ENCODE measurements at regions not wholly inside any gene's neighbourhood (a gene's known extent, or its start where the extent isn't known, plus 50 kb on each side); places are given as distances from the start of the nearest gene placed in this dataset.

DNA sequence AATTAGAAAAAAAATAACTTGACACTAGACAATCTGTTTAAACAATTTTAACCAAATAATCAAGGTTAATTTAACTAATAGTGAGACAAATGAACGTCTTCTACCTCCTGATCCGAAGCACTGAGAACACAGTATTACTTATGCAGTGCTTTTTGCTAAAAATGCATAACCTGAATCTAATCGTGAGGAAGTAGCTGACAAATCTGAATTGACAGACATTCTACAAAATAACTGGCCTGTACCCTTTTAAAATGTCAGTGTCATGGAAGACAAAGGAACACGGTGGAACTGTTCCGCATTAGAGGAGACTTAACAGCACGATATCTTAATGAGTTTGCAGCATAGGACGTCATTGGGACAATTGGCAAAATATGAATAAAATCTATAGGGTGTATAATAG lies 631.2 kb upstream of the ZFP42 start:
- no peaks in the 10 kb centered on the region for H3K36me3 ChIP-seq

DNA sequence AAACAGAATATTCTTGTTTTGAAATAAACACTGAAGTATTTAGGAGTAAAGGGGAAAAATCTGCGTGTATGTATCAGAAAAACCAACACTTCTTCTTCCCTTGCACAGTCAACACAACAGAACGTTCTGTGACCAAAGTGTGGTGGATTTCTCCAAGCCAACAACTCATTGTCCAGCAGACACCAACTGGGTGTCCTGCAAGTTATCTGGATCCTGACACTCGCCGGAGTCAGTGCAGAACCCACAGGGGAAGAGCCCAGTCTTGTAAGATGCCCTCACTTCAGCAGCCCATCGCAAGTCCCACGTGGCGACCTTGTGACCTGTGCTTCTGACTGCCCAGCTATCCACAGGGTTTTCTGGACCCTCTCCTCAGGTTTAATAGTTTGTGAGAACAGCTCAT lies 630.7 kb upstream of the ZFP42 start:
- no peak overlapping the region for H3K27ac ChIP-seq
- H3K4me3 ChIP-seq, result no peak overlapping the region
- no peak for DNase-seq (ENCODE audit: low read depth in 1 of 2, low spot score in 1 of 2)
- no peaks in the 10 kb centered on the region for H3K36me3 ChIP-seq
- H3K9me3 ChIP-seq (ENCODE audit: low read depth), result no peaks in the 10 kb centered on the region
- TF ChIP-seq, protein P1, sequence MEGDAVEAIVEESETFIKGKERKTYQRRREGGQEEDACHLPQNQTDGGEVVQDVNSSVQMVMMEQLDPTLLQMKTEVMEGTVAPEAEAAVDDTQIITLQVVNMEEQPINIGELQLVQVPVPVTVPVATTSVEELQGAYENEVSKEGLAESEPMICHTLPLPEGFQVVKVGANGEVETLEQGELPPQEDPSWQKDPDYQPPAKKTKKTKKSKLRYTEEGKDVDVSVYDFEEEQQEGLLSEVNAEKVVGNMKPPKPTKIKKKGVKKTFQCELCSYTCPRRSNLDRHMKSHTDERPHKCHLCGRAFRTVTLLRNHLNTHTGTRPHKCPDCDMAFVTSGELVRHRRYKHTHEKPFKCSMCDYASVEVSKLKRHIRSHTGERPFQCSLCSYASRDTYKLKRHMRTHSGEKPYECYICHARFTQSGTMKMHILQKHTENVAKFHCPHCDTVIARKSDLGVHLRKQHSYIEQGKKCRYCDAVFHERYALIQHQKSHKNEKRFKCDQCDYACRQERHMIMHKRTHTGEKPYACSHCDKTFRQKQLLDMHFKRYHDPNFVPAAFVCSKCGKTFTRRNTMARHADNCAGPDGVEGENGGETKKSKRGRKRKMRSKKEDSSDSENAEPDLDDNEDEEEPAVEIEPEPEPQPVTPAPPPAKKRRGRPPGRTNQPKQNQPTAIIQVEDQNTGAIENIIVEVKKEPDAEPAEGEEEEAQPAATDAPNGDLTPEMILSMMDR (IDR thresholded peaks at IDR 0.05; ENCODE audit: low read depth, low read length), result no peak
- no peaks in the 10 kb centered on the region for H3K27me3 ChIP-seq
- H3K4me1 ChIP-seq (ENCODE audit: low read depth), result no peaks in the 10 kb centered on the region

More for the DNA sequence above, 631.2 kb upstream of the ZFP42 start:
- no peak for DNase-seq (ENCODE audit: low read depth in 1 of 2, low spot score in 1 of 2)
- H3K4me1 ChIP-seq (ENCODE audit: low read depth), result no peaks in the 10 kb centered on the region
- no peak overlapping the region for H3K4me3 ChIP-seq
- H3K27ac ChIP-seq, result no peak overlapping the region
- no peaks in the 10 kb centered on the region for H3K9me3 ChIP-seq (ENCODE audit: low read depth)
- TF ChIP-seq, protein P1 (IDR thresholded peaks at IDR 0.05; ENCODE audit: low read depth, low read length), result no peak
- H3K27me3 ChIP-seq, result no peaks in the 10 kb centered on the region

DNA sequence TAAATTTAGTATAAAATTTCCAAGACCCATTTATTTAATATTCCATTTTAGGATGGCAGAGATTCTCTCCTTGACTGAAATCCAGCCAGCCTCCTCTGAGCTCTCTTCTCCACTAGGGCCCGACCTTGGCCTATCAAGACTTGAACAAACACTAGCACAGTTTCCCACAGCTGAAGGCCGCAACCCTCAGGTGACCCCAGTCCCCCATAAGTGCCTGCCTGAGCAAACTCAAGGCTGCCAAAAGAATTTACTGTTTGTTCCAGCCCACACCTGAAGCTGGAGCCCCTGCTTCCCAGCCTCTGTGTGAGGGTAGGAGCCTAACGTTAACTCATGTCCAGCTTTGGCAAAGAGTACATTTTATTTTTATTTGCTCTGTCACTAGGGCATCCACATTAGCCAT lies 629.0 kb upstream of the ZFP42 start:
- no peak overlapping the region for H3K4me3 ChIP-seq
- no peak overlapping the region for H3K27ac ChIP-seq
- peak in 1 of 2 donors; percentile 43 for DNase-seq (ENCODE audit: low read depth in 1 of 2, low spot score in 1 of 2)
- H3K27me3 ChIP-seq, result no peaks in the 10 kb centered on the region
- H3K4me1 ChIP-seq (ENCODE audit: low read depth), result peaks cover 6% of the 10 kb centered on the region
- H3K9me3 ChIP-seq (ENCODE audit: low read depth), result no peaks in the 10 kb centered on the region
- no peaks in the 10 kb centered on the region for H3K36me3 ChIP-seq
- TF ChIP-seq, protein P1 (IDR thresholded peaks at IDR 0.05; ENCODE audit: low read depth, low read length), result no peak

DNA sequence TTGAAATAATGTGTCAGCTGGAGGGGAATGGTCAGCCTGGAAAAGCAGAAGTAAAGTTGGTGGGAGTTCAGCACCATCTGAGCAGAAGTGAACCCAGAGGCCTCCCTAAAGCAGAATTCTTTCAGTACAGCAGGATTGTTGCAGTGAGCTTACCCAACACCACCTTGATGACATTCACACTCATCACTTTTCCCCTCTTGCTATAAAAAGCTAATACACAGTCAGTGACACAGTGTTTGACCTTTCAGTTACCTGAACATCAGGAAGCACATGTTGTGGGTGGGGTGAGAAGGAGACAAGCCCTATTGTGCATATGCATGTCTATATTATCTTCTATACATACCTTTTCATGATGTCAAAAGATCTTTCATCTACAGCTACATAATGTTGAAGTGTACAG lies 624.7 kb upstream of the ZFP42 start:
- no peak overlapping the region for H3K27ac ChIP-seq
- H3K27me3 ChIP-seq, result no peaks in the 10 kb centered on the region
- no peak overlapping the region for H3K4me3 ChIP-seq
- H3K9me3 ChIP-seq (ENCODE audit: low read depth), result no peaks in the 10 kb centered on the region
- TF ChIP-seq, protein P1 (IDR thresholded peaks at IDR 0.05; ENCODE audit: low read depth, low read length), result no peak
- peaks cover 6% of the 10 kb centered on the region for H3K4me1 ChIP-seq (ENCODE audit: low read depth)
- no peaks in the 10 kb centered on the region for H3K36me3 ChIP-seq
- peak in 1 of 2 donors; percentile 5 for DNase-seq (ENCODE audit: low read depth in 1 of 2, low spot score in 1 of 2)

DNA sequence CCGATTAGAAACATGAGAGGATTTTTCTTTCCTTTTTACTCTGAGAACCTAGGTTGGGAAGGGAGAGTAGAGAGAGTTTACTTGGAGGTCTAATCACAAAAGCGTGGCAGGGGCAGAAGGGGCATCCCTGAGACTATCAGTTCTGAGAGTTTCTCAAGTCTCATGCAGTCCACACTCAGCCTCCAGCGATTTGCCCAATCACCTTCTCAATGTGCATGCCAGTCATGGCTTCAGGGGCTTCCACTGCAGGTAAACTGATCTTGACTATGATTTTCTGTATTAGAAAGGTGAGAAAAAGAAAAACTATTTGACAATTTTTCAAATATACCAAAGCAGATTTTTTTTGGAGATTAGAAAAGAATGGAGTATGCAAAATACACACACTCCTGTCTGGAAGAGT lies 617.1 kb upstream of the ZFP42 start:
- H3K4me3 ChIP-seq, result no peak overlapping the region
- DNase-seq (ENCODE audit: low read depth in 1 of 2, low spot score in 1 of 2), result no peak
- no peak overlapping the region for H3K27ac ChIP-seq
- H3K36me3 ChIP-seq, result no peaks in the 10 kb centered on the region
- H3K27me3 ChIP-seq, result no peaks in the 10 kb centered on the region
- no peaks in the 10 kb centered on the region for H3K4me1 ChIP-seq (ENCODE audit: low read depth)
- H3K9me3 ChIP-seq (ENCODE audit: low read depth), result no peaks in the 10 kb centered on the region
- TF ChIP-seq, protein P1 (IDR thresholded peaks at IDR 0.05; ENCODE audit: low read depth, low read length), result no peak

DNA sequence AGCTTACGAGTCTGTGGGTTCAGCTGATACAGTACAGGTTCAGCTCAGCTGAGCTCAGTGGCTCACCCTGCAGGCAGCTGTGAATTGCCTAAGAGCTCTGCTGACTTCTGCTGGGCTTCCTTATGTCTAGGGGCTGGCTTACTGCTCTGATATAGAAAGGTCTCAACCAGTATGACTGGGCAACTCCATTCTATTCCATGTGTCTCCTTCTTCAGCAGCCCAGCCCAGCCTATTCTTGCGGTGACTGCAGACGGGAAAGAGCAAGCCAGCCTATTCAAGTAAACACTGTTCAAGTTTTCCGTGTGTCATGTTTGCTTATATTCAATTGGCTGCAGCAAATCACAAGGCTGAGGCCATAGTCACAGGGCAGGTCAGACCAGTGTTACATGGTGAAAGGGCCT lies 615.4 kb upstream of the ZFP42 start:
- TF ChIP-seq, protein P1 (IDR thresholded peaks at IDR 0.05; ENCODE audit: low read depth, low read length), result peak; percentile 2
- H3K27ac ChIP-seq, result no peak overlapping the region
- no peaks in the 10 kb centered on the region for H3K36me3 ChIP-seq
- DNase-seq (ENCODE audit: low read depth in 1 of 2, low spot score in 1 of 2), result peak; percentile 1 to 22
- no peaks in the 10 kb centered on the region for H3K9me3 ChIP-seq (ENCODE audit: low read depth)
- no peaks in the 10 kb centered on the region for H3K27me3 ChIP-seq
- H3K4me3 ChIP-seq, result no peak overlapping the region
- H3K4me1 ChIP-seq (ENCODE audit: low read depth), result no peaks in the 10 kb centered on the region
